Choroid plexus epithelial cell (primary cell): ENCODE measurements at regions not wholly inside any gene's neighbourhood (a gene's known extent, or its start where the extent isn't known, plus 50 kb on each side); places are given as distances from the start of the nearest gene placed in this dataset.

Experiments
- DNase-seq: peaks from one replicate; pipeline ENCODE4 v3.0.0-alpha.2; 2010; ENCODE audit warnings: low read depth
- H3K4me3 ChIP-seq: 2 replicates; pipeline ENCODE4 v1.5.1; 2011; ENCODE audit warnings: low read depth, mild to moderate bottlenecking, control low read depth, low read length, moderate library complexity
- TF ChIP-seq, protein P1 (sequence below): conservative IDR thresholded peaks from 2 replicates; pipeline ENCODE4 v1.5.1; 2011; ENCODE audit warnings: low read depth, mild to moderate bottlenecking, control low read depth, inconsistent platforms, low read length, moderate library complexity

DNA sequence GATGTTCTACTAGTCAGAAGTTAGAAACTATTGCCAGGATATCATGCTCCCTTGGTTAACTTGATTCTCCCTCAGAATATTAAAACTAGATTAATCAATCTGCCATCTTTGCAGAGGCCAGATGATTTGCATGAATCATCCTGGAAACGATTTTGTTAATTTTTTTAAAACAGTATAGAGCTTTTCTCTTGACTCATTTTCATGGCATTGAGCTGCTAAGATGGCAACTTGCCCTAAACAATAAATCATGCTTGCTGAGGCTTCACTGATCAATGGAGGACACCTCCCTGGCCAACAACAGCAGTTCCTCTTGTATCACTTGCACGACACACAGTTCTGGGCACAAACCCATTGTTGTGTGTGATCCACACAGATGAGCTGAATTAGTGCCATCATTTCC is 109.1 kb downstream of the COL6A6 start:
- TF ChIP-seq, protein P1, sequence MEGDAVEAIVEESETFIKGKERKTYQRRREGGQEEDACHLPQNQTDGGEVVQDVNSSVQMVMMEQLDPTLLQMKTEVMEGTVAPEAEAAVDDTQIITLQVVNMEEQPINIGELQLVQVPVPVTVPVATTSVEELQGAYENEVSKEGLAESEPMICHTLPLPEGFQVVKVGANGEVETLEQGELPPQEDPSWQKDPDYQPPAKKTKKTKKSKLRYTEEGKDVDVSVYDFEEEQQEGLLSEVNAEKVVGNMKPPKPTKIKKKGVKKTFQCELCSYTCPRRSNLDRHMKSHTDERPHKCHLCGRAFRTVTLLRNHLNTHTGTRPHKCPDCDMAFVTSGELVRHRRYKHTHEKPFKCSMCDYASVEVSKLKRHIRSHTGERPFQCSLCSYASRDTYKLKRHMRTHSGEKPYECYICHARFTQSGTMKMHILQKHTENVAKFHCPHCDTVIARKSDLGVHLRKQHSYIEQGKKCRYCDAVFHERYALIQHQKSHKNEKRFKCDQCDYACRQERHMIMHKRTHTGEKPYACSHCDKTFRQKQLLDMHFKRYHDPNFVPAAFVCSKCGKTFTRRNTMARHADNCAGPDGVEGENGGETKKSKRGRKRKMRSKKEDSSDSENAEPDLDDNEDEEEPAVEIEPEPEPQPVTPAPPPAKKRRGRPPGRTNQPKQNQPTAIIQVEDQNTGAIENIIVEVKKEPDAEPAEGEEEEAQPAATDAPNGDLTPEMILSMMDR, result no peak

DNA sequence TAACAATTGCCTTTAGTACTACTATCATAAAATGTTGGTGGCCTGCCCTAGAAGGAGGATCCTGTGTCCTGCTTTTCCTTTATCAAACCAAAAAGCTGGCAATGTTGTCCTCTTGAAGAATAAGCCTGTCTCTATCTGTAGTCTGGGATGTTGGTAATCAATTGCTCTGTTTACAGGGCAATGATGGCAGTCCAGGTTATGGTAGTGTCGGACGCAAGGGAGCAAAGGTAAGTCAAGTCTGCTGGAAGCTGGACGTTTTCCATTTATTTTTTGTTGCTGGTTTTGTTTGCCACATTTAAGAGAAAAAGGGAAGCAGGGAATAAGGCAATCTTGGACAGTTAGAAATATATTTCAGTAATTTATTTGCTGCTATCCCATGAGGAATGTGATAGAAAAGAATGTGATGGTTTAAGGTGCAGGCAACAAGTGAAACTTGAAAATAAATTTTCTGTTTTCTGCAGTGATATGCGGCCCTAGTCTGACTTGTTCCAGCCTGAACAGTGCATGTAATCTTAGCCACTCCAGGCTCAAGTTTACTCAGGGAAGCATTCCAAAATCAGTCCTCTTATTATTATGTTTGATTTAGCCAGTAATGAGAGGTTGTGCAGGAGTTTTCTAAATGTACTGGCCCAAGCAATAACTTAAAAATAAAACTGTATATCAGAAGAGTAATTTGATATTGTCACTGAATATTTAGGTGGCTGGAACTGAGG is 110.3 kb downstream of the COL6A6 start:
- no peak overlapping the region for H3K4me3 ChIP-seq
- TF ChIP-seq, protein P1, result no peak
- DNase-seq, result no peak

More for the DNA sequence above, 109.1 kb downstream of the COL6A6 start:
- H3K4me3 ChIP-seq, result no peak overlapping the region
- no peak for DNase-seq

DNA sequence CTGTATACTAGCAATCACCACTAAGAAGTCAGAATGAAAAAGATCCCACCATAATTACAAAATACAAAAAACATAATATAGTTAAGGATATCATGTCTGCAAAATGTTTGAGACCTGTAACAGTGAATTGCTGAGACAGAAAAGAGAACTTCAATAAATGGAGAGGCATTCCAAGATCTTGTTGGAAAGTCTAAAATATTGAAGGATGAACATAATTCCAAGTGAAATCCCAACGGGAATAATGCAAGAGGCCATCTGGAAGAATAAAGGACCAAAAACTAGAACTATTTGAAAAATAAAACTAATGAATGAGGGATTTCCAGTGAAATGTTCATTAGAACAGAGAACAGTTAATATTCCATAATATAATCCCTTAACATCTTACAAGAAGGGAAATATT is 110.9 kb downstream of the COL6A6 start:
- DNase-seq, result no peak
- H3K4me3 ChIP-seq, result no peak overlapping the region
- TF ChIP-seq, protein P1, result no peak
